Tibial artery (tissue), 4 donors: ENCODE measurements at regions not wholly inside any gene's neighbourhood (a gene's known extent, or its start where the extent isn't known, plus 50 kb on each side); places are given as distances from the start of the nearest gene placed in this dataset.

Source experiments
- DNase-seq, 2 donors: peaks; one replicate each; pipeline ENCODE4 v3.0.0-alpha.2; 2019
- H3K27ac ChIP-seq, 2 donors: fragments of 200-600 bp; sonication (generic) in 1 of 2; 1 replicate in 1 of 2; 2 replicates in 1 of 2; pipeline ENCODE4 v1.5.1; 2018 to 2019; ENCODE audit warnings: mild to moderate bottlenecking in 1 of 2
- H3K27me3 ChIP-seq, 2 donors: fragments of 200-600 bp; sonication (generic) in 1 of 2; one replicate each; pipeline versions ENCODE4 v1.5.1 to v1.6.0; 2016 to 2019
- H3K36me3 ChIP-seq, 3 donors: fragments of 200-600 bp; sonication (generic) in 2 of 3; one replicate each; pipeline ENCODE4 v1.5.1; 2016 to 2019; ENCODE audit warnings: mild to moderate bottlenecking in 2 of 3
- H3K4me1 ChIP-seq, 4 donors: fragments of 200-600 bp; sonication (generic) in 2 of 4; 1 replicate in 3 of 4; 2 replicates in 1 of 4; pipeline ENCODE4 v1.5.1; 2016 to 2019
- H3K4me3 ChIP-seq, 2 donors: fragments of 200-600 bp; sonication (generic) in 1 of 2; 1 replicate in 1 of 2; 2 replicates in 1 of 2; pipeline ENCODE4 v1.5.1; 2018 to 2019; ENCODE audit warnings: mild to moderate bottlenecking in 2 of 2
- H3K9me3 ChIP-seq, 3 donors: fragments of 200-600 bp; sonication (generic) in 1 of 3; one replicate each; pipeline ENCODE4 v1.5.1; 2016 to 2019
- CTCF ChIP-seq, 2 experiments: fragments of 200-600 bp in 1 of 2; fragments of 450-650 bp in 1 of 2; IDR thresholded peaks; one replicate each; pipeline ENCODE4 v1.5.1; 2017 to 2019; ENCODE audit warnings: antibody characterized with exemption in 2 of 2, mild to moderate bottlenecking in 1 of 2, moderate library complexity in 1 of 2
- intact Hi-C: fragments of 100-400 bp; cut with DNase I; formaldehyde crosslinking; loops from one replicate; pipeline ENCODE4 v1.15.0; 2023; ENCODE audit warnings: low total_unique reads

GRCh38 chr14:40268236-40268635, 836.0 kb upstream of the FBXO33 start:
- intact Hi-C loops = no loop called here

GRCh38 chr14:40265096-40265495, 832.9 kb upstream of the FBXO33 start:
- Histone ChIP-seq H3K27ac (no peak overlapping the region), H3K27me3 (no peaks in the 10 kb centered on the region), H3K9me3 (no peaks in the 10 kb centered on the region), H3K36me3 (no peaks in the 10 kb centered on the region), H3K4me1 (no peaks in the 10 kb centered on the region), H3K4me3 (no peak overlapping the region)
- intact Hi-C loops = no loop called here
- no peak for DNase-seq
- no peak for TF ChIP-seq CTCF (IDR thresholded peaks at IDR 0.05)

More at GRCh38 chr14:40268236-40268635, 836.0 kb upstream of the FBXO33 start:
- Histone ChIP-seq H3K27me3 (no peaks in the 10 kb centered on the region), H3K9me3 (no peaks in the 10 kb centered on the region), H3K4me1 (no peaks in the 10 kb centered on the region), H3K27ac (no peak overlapping the region), H3K36me3 (no peaks in the 10 kb centered on the region), H3K4me3 (no peak overlapping the region)
- no peak for TF ChIP-seq CTCF (IDR thresholded peaks at IDR 0.05)
- no peak for DNase-seq

- no peak overlapping the region for H3K27ac ChIP-seq
- H3K4me3 ChIP-seq = no peak overlapping the region
- H3K27me3 ChIP-seq = no peaks in the 10 kb centered on the region
- H3K9me3 ChIP-seq = no peaks in the 10 kb centered on the region
- DNase-seq = no peak
- no peak for TF ChIP-seq CTCF (IDR thresholded peaks at IDR 0.05)
- H3K4me1 ChIP-seq = no peaks in the 10 kb centered on the region
- intact Hi-C loops = no loop called here
- no peaks in the 10 kb centered on the region for H3K36me3 ChIP-seq
Measured at GRCh38 chr14:40252817-40253447, 820.7 kb upstream of the FBXO33 start.

- H3K27me3 ChIP-seq = no peaks in the 10 kb centered on the region
Measured at GRCh38 chr14:40248671-40249070, 816.4 kb upstream of the FBXO33 start.

GRCh38 chr14:40240245-40240859, 808.1 kb upstream of the FBXO33 start:
- Histone ChIP-seq H3K4me3 (no peak overlapping the region), H3K9me3 (no peaks in the 10 kb centered on the region), H3K4me1 (no peaks in the 10 kb centered on the region), H3K36me3 (no peaks in the 10 kb centered on the region), H3K27ac (no peak overlapping the region), H3K27me3 (no peaks in the 10 kb centered on the region)
- intact Hi-C loops = no loop called here
- TF ChIP-seq CTCF (IDR thresholded peaks at IDR 0.05) = no peak
- no peak for DNase-seq

More at GRCh38 chr14:40248671-40249070, 816.4 kb upstream of the FBXO33 start:
- Histone ChIP-seq H3K27ac (no peak overlapping the region), H3K36me3 (no peaks in the 10 kb centered on the region), H3K4me1 (no peaks in the 10 kb centered on the region), H3K4me3 (no peak overlapping the region), H3K9me3 (no peaks in the 10 kb centered on the region)
- no peak for TF ChIP-seq CTCF (IDR thresholded peaks at IDR 0.05)
- no peak for DNase-seq
- intact Hi-C loops = no loop called here
